Fibroblast of gingiva (primary cell): ENCODE measurements at regions not wholly inside any gene's neighbourhood (a gene's known extent, or its start where the extent isn't known, plus 50 kb on each side); places are given as distances from the start of the nearest gene placed in this dataset.

Experiments
- DNase-seq: peaks from one replicate; pipeline ENCODE4 v3.0.0-alpha.2; 2011; ENCODE audit warnings: low read depth

DNA sequence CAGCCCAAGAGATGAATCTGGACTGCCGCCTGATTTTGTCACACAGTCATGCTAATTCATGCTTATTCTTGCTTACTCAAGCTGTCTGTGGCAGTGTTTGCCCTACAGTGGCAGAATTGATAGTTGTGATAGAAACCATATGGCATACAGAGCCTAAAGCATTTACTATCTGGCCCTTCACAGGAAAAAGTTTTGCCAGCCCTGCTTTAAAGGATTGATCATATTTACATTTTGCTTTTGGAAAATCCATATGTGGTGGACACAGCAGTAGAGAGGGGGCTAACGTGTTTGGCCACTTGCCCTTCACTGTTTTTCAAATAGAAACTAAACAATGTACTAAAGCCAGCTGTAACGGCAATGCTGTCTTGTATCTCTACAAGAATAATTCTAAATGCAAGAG, 974.0 kb upstream of the GHITM start:
- no peak for DNase-seq

DNA sequence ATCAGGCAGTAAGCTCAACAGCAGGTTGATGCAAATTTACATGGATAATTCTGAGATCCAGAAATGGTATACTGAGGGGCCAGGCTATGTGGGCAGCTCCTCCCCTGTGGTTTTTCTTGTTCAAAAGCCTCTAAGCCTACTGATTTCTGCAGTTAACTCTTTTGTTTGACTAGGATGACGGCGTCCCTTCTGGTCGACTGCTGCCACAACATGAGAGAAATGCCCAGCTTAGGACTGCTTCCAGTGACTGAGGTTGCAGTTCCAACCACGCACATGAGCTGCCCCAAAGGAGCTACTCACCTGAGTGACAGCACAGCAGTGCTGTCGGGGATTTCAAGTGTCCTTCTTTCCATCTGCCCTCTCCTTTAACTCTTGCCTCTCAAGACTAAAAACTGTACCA, 973.0 kb upstream of the GHITM start:
- DNase-seq = no peak

DNA sequence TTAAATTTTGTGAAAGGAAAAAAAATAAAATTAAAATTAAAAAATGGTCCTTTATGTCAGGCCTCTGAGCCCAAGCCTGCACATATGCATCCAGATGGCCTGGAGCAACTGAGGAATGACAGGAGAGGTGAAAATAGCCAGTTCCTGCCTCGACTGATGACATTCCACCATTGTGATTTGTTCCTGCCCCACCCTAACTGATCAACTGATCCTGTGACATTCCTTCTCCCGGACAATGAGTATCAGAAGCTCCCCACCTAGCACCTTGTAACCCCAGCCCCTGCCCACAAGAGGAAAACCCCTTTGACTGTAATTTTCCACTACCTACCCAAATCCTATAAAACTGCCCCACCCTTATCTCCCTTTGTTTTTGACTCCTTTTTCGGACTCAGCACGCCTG, 972.2 kb upstream of the GHITM start:
- DNase-seq = no peak

DNA sequence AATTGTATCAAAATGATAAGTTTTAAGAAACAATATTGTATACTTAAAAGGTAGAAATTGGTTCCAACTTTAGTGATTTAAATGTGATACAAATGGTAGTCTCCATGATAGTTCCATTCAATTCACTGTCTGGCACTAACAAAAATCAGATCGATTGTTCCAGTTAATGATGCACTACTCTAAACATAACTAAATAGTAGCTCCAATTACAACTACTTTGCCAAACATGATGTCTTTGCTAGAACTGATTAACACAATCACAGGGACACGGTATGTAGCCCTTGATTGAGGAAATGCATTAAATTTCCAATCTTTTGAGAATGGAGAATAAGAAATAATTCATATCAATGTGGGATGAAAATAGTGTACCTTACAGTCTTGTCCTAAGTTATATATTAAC, 962.4 kb upstream of the GHITM start:
- no peak for DNase-seq

DNA sequence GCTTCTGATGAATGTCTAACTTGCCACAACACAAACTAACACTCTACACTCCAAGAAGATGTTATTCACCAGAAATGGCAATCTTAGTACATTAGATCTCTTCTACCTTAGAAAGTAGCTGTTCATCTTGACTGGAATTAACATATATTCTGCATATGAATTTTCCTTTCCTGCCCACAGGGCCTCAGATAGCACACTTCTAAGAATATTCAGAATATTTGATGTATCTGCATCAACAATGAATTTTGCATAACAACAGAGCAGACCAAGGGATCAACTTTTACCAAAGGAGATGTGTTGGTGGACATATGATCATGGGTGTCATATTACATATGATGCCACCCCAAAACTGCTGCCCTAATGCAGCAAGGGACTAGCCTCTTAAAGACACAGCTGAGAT, 960.8 kb upstream of the GHITM start:
- no peak for DNase-seq

DNA sequence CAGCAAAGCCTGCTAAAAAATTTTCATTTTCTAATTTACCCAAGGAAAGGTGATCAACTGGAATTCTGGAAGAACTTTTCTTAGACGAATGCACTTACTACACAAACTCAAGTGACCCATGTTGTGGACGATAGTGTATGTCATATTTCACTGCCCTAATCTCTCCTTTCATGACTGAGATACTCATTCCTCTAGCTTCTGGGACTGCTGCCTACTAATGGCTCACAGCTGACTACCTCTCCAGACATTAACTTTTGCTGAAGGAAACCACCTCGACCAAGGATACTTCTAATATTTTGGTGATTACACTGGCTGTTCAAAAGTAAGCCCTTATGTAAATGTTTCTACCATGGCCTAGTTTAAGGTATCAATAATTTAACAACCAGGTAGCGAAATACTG, 959.9 kb upstream of the GHITM start:
- no peak for DNase-seq

DNA sequence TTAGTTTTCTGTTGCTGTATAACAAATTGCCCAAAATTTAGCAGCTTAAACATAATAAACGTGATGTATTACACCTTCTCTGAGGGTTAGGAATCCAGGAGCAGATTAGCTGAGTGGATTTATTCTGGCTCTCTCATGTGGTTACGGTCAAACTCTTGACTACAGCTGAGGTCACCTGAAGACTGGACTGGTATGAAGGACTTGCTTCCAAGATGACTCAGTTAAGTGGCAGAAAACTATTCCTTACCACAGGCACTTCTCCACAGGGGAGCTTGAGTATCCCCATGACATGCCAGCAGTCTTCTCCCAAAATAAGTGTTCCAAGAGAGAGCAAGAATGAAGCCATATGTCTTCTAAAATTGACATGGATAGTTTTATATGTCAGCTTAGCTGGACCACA, 957.2 kb upstream of the GHITM start:
- DNase-seq = no peak

DNA sequence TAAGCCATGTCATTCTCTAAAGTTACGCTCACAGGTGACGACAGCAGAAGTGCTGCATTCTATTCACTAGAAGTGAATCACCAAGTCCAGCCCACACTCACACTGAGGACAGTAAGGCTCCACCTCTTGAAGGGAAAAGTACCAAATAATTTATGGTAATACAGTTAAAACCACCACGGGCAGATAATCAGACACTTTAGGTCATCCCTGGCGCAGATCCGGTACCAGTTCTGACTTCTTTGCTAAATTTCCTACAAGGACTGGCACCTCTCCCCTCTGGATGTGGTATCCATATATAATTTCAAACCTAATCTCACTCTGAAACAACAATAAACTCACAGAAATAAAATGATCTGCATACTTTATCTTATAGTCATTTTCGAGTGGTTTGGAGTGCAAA, 954.7 kb upstream of the GHITM start:
- no peak for DNase-seq

DNA sequence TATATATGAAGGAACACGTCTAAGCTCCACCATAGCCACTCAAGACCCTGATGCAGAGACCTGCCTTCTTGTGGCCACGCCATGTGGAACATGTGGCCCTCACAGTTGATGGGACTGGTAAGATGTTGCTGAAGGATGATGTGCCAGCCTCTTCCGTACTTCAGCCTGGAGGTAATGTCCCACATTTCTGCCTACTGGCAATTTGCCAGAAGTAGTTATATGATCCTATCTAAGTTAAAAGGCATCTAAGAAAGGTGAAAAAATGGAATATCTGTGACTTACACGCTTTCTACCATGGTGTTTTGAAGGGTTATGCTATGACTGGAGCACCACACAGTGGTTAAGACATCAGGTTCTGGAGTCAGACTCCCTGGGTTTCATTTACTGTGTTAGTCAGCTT, 948.7 kb upstream of the GHITM start:
- no peak for DNase-seq

DNA sequence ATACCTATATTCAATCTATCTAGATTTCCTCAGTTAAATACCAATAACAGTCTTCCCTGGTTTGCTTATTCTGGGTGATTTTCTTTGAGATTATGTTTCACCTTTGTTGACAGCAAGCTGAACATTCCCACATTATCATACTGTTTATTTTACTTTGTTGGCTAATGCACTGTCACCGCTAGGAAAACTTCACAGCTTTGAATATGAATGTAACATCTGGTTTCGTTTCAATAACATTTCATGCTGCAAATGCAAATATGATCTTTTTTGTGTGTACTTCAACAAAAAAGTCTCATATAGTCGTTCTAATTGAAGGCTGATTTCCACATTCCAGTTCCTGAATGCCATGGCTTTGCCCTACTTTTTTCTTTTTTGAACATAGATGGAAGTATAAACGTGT, 946.3 kb upstream of the GHITM start:
- DNase-seq = no peak

DNA sequence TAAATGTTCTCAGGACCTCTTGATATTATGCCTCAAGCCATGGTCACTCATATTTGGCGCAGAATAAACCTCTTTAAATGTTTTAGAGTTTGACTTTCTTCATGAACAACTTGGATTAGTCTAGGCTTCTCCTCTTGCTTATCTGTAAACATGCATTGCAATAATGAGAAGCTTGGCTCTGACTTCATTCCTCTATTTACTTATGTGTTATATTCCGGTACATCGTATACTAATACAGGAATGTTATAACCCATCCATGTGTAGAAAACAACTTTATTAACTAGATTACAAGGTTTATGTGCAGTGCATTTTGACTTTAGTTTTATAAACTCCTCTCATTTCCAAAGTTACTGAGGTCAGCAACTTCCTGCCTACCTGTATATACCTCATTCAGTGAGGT, 944.3 kb upstream of the GHITM start:
- no peak for DNase-seq

DNA sequence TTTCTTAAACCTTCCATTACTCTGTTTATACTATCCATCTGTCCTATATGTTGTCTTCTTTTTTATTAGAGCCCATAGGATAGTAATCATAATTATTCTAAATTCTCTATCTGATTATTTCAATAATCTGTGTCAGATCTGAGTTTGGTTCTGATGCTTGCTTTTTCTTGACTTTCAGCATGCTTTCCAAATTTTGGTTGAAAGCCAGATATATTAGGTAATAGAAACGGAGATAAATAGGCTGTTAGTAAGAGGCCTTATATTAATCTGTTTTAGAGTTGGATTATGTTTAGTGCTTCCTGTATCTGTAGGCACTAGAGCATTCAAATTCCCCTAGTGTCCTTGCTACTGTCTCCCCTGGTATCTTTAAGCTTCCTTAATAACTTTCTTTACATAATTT, 939.9 kb upstream of the GHITM start:
- no peak for DNase-seq

DNA sequence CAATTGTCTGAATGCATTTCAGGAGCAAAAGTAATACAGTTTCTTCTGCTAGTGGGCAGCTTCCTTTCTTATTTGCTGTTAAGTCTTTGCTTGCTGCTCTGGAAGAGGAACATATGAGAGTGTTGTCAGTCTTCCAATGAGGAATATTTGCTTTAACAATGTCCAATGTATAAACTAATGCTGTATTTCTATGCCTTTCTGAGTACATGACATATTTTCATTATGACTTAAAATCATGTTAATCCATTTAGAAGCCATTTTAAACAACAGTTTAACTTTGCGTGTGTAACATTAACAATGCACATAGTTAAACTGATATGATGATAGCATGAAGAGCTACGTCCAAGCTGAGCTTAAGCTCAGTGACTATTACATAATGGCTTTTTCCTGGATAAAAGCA, 933.4 kb upstream of the GHITM start:
- DNase-seq = no peak

DNA sequence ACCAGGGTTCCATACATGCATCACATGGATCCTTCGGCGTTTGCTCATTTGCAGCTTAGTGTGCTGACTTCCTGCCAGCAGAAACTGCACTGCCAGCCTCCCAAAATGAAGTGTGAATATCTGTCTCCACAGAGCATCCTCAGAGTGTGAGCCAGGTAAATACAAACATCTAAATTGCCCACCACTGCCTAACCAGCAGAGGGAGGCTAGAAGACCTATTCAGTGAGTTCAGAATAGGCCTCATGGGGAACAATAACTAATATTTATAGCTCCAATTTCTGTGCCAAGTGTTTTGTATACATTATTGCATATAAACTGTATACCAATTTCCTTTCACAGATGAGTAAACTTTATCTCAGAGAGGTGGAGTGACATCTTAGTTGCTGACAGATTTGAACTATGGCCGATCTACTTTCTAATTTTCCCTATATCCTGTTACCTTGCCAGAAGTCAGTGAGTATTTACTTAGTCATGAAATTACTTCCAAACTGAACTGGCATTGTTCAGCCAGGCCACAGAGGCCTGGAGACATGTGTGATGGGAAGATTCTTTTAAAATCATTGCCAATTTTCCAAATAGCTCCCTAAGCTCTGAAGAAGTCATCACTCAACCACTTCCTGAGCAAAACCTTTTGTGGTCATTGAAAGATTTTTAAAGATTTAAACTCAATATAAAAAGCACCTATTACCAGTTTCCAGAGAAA, 926.5 kb upstream of the GHITM start:
- DNase-seq = no peak

DNA sequence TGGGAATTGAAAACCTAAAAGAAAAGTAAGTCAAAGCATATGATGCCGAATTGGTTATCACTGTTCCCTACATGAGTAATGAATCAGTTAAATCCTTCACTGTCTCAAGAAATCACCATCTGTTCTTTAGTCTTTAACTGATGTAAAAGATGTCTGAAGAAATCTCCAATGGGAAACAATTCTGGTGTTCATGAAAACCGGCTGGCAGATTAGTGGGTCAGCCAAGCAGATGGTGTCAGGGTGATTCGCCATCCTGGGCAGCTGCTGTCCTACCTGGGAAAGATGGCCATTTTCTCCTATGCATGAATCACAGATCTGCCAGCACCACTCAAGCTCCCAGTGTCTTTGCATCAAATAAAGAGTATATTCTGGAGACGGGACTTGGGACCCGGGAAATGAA, 925.2 kb upstream of the GHITM start:
- no peak for DNase-seq

DNA sequence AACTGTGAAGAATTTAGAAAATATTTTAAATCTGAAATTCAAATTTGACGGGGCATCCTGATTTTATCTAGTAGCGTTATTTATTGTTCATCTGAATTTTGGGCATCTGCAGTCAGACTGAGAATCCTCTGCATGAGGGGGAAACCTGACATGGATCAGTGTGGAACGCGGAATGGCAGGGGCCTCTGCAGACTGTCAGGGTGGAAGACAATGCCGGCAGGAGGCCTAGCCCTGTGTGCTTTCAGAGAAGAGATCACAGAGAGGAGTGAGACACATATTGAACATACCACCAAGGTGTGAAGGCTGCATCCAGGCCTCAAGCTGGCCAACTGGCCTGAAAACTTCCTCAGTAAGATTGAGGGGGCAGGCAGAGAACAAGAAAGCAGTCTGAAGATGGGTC, 921.1 kb upstream of the GHITM start:
- DNase-seq = no peak

DNA sequence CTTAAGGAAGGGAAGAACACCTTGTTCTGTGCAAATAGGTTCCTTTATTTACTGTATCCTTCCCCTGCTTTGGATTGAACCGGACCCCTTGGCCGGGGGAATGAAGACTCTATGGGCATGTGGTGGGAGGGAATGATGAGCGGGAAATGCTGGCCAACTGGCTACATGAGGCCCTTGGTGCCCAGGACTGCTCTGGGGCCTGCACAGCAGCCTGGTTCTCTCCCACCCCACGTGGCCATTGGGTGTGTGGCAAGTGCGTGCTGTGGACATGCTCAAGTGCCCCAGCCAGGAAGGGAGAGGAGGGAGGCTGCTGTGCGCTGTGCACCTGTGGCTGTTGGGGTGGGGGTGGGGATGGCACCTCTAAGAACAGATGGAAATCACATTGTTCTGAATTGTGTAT, 917.0 kb upstream of the GHITM start:
- no peak for DNase-seq

DNA sequence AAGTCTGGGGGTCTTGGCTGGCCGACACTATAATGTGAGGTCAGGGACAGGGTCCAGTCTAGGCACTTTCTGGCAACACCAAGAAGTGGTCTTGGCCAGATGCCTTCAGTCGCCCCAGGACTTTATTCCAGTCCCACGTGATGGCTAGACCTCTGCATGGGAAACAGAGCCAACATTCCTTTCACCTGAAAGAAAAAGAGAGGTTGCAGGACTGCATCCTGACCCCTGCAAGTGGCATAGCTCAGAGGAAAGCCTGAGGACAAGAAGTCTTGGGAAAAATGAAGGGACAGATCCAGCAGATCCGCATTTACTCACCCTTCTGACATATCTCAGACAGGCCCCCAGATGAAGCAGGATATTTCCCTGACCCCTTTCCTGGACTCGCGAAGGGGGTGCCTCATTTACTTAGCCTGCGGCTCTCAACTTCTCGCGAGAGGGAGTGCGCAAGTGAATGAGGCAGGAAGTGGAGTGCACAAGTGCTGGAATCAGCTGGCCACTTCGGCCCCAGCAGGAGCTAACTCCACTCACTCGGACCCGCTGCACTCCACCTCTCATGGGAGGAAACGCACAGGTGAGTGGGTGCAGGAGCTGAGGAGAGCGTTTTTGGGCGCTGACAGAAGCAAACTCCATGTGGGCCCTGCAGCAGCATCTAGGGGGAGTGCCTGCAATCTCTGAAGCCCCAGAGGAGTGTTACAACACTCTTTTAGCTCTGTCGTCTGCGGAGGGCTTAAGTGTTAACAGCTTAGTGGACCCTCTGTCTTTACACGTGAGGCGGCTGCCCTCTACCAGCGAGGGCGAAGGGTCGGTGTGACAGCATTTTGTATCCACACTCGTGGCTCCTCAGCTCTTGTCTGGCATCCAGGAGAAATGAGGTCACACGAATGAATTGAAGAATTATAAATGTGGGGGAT, 916.2 kb upstream of the GHITM start:
- no peak for DNase-seq

DNA sequence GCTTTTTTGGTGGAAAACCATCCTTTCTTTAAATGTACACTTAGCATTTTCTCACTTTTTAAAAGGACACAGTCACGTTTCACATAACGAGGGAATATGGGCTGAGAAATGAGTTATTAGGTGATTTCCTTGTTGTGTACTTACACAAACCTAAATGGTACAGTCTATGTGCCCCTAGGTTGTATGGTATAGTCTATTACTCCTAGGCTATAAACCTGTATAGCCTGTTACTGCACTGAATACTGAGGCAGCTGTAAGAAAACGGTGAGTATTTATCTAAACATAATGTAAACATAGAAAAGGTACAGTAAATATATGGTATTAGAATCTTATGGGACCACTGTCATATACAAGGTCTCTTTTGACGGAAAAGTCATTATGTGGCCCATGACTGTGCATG, 913.5 kb upstream of the GHITM start:
- DNase-seq = no peak

DNA sequence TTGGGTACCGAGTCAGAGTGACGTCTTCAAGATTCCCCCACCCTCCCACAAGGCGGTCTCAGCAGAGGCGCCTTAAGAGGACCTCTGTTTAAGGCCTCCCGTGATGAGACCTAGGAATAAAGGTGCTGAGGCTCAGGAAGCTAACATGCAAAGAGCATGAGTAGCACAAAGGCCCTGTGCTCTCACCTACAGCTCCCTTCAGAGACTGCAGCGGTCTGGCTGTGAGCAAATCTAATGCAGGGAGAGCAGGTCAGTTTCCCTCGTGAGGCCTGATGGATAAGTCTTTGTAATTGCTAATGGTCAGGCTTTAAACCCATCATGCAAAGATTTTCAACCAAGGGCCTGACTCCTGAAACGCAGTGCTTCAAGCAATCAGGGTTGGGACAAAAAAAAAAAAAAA, 909.3 kb upstream of the GHITM start:
- DNase-seq = no peak

DNA sequence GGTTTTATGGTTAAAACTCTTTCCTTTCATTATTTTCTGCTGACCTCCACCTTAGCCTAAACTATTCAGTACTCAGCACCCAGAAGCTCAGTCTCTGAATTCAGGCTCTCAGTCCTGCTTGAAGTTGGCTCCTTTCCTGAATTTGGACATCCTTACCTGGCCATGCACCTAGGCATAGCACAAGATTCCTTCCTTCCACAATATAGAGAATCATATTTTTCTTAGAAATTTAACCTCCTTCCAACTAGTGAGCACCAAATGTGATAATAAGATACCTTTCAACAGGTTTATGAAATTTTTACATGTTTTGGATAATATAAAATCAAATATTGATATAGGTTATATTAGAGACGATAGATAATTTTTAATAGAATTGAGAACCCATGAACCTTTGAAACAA, 905.6 kb upstream of the GHITM start:
- DNase-seq = no peak

DNA sequence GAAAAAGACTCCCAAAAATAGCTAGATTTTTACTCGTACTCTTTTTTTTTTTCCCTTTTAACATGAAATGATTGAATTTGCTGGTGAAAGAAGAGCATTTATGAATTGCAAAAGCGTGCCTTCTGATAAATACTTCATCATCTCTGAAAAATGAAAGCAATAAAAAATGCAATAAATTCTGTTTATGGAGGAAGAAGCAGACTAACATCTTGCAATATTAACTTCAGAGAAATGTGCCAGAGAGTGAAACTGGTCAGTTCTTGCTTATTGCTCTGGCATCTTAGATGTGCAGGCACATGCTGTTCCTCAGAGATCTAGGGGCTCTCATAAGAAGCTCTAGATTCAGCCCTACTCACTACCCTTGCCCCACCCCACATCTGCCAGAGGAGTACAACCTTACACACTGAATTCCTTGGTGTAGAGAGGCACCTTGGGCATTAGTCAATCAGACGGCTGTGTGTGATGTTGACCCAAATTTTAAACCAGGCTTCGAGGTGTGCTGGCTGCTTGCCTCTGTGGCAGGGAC, 891.1 kb upstream of the GHITM start:
- DNase-seq = no peak

DNA sequence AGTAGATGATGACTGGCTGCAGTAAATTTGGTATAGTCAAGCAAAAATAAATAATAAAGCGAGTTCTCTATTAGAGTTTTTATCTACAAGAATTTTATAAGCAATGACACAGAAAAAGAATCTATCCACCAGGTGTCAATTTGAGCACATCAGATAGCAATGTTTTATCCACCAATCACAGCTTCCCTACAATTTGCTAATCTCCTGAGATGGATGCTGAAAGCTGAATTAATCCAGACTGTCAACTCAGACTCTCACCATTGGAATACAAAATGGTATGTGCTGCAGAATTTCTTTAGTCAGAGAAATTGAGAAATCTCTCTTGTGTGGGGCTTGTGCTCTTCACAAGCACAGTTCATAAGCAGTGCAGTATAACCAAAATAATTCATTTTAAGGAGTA, 888.9 kb upstream of the GHITM start:
- DNase-seq = no peak

DNA sequence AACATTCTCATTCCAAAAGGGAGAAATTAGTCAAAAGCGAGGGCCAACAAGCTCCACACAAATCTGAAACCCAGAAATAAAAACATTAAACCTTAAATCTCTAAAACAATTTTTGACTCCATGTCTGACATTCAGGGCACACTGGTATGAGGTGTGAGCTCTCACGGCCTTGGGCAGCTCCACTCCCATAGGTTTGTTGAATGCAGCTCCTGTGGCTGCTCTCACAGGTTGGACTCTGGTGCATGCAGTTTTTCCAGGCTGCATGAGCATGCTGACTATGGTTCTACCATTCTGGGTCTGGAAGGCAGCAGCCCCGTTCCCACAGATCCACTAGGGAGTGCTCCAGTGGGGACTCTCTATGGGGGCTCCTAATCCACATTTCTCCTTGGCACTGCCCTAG, 887.1 kb upstream of the GHITM start:
- DNase-seq = no peak
